ENCODE measurements at regions not wholly inside any gene's neighbourhood (a gene's known extent, or its start where the extent isn't known, plus 50 kb on each side); places are given as distances from the start of the nearest gene placed in this dataset.
"Not testable (repeated sequence)": the region's sequence is repeated elsewhere in the genome, so short reads cannot be mapped to it uniquely, and the experiment has no call there.

DNA sequence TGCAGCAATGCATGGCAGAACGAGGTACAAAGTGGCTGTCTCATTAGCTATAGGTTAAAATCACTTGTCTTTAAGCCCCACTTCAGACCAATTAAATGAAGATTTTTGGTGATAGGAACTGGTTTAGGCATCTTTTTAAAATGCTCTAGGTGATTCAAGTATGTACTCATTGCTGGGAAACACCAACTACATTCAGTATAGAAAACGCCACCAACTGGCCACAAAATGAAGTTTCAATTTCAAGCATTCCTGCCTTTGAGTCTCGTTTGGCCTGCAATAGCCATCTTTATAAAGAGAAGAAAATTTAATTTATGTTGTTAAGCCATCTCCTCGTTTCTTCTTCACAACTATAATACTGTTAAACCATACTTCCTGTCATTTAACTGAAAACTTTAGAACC is 587.9 kb downstream of the GBE1 start:
- DNase-seq: no peak

DNA sequence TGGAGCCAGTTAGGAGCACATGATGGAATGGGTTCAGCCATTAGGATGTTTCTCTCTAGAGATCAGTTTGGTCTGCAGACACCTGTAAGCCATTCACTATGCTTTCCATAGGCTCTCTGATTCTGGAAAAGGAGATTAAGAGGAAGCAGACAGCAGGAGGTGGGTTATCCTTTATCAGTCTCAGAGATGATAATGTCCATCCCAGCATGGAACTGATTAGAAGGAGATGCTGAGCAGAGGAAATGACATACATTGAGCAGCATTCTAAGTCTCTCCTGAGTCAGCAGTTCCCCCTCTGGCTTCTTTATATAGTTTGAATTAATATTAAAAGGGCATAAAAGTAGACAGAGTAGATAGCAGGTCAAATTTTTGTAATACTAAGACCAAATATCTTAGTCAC is 591.1 kb downstream of the GBE1 start:
- DNase-seq: no peak

DNA sequence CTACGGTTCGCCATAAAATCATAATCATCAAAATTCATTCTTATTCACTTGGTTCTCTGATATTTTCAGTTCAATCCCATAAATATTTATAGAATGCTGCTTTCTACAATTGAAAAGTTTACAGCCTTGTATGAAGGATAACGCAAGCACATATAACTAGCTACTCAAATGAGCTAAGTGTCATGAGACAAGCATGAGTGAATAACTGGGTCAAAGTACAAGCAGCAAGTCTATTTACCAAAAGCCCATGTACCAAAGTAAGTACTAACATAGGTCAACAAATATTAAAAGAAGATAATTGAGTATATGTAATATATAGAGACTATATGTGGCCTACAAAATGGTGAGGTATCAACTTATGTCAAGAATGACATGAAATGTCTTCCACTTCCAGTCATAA is 596.6 kb downstream of the GBE1 start:
- no peak for DNase-seq

DNA sequence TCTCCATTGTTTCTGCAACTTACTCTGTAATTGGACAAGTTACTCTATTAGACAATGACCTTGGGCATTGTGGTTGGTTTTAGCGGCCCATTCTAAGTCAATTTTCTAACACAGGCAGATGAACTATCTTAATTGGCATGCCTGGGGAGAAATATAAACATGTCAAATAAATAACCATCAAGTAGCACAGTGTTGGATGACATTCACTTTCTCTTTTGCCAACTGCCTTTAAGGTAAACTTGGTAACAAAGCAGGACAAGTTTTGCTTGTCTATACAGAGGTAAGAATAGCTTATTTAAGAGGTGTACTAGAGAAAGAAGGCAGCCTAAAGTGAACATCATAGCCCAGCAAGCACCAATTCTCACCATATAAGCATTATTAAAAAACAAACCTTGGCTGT is 599.6 kb downstream of the GBE1 start:
- no peak for DNase-seq

DNA sequence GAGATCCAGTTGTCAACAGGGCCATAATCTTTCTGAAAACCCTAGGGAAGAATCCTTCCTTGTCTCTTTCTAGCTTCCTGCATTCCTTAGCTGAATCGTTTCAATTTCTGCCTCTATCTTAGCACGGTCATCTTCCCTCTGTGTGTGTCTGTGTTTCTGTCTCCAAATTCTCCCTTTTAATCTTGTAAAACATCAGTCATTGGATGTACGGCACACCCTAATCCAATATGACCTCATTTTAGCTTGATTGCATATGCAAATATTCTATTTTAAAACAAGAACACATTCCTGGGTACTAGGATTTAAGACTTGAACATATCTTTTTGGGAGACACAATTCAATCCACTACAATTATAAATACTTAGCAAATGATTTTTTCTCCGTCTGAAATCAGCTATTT is 600.3 kb downstream of the GBE1 start:
- no peak for DNase-seq

DNA sequence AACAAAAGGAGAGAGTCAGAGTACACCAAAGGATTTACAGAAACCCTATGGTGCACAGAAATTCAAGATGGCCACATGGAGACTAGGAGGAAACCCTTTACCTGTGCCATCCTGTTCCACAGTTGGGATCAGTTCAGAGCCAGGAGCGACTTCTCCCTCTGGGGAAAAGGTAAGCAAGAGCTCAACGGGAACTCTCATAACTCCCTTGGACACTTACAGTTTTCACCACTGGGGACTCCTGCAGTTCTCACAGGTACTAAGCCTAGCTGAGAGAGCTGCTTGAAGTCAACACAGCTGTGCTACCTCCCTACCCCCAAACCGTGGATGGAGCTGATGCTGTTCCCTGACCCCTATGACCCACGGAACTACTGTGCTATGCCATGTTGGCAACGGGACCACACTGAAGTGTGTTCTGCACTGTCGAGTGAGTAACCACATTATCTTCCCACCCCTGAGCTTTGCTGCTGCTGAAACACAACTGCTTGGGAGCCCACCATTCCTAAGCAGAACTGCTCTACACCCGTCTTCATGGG is 606.8 kb downstream of the GBE1 start:
- no peak for DNase-seq

DNA sequence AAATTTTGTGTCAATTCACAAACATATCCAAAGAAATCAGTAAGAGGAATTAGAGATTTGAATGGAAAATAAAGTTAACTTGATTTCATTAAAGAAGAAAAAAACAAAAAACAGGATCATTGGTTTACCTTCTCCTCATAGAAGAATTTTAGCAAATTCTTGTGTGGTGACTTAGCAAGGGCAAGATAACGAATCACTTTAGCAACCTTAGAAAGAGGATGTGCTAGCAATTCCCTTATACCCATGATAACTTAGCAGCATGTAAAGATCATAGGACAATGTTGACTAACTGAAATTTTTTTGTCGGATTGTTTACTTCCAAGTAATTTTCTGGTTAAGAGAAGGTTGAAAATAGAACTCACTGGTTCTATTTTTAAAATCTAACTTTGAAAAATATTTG is 609.3 kb downstream of the GBE1 start:
- DNase-seq: no peak

DNA sequence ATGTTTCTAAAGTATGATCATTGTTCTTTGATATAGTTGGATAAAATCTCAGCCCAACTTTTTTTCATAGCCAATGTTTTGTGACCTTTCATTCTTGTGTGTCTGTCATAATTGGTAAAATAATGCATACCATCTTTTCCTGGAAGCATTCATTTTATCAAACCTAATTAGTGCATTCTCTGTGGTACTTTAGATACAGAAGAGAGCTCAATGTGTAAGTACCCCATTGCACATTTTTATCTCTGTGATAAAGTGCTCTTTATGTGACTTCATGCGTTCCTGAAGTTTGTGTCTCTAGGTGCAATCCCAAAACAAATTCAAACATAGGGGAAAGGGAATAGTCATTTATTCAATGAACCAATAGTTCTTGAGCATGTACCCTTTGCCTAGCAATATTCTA is 628.5 kb downstream of the GBE1 start:
- DNase-seq: no peak

DNA sequence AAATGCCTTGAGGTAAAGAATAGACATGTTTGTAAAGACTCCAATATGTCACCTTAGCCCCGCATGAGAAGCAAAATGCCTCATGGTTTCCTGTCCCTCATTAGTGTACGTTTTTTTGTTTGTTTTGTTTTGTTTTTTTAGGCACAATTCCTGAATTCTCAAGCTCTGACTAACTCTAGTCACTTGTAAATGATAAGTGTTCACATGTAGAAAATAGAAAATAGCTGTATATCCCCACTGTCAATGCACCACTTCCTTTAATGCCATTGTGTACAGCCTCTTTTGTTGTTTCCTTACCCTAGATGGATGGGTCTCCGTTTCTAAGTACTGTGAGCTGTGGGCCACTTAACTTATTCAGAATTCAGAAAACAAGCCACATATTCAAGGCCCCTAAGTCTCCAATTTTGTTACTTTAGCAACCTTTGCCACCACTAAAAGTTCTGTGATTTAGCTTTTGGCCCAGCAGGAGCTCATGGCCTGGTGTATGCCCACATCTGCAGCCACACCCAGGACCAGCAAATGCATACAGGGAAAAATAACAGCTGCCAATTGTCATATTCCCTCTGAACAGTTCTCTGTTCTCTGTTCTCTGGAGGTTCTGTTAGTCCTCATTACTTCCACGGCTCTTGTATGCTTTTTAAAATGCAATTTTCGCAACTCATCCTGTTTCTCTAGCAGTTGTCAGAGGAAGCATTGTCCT is 655.5 kb downstream of the GBE1 start:
- no peak for DNase-seq

DNA sequence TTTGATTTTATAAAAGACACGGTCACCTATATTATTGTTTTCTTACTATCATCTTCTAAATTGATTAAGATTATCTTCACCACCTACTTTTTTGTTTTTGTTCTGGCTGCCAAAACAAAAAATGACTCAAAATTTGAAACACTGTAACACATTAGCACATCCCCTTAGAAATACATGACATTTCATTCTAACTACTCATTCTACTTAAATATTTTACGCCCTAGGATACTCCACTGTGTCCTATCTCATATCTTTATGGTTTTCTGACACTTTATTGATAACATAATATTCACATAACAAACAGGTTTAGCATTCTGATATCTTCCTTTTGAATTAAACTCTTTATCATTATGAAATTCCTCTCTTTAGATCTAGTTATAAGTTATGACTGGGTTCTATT is 656.2 kb downstream of the GBE1 start:
- DNase-seq: no peak

DNA sequence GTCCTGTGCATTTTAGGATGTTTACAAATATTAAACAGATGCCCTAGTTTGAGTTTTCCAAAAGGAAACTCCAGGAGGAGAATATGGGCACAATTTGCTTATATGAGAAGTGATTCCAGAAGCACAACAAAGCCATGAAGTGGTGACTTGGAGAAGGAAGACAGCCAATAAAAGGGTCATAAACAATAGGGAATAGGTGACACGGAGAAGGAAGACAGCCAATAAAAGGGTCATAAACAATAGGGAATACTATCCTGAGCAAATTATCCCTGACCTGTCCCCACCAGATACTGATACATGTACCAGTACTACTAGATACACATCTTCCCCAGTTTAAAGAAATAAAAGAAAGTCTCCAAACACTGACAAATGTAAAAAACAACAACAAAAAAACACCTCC is 663.6 kb downstream of the GBE1 start:
- no peak for DNase-seq

DNA sequence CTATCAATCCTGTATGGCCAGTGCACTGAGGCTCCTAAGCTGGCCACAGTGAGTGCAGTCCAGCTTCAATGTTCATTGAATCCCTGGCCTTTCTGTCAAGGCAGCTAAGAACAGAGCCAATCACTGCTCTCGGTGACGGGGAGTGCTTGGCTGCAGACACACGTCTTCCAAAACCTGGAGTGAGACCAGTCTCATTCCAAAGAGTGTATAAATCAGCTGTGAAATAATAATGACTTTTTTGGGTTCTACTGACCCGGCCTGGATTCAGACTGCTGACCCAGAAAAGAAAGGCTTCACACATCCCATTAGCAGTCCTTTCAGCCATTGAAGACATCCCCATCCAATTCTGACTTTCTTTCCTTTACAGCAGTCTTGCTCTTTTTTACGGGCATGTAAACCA is 665.5 kb downstream of the GBE1 start:
- DNase-seq: no peak

DNA sequence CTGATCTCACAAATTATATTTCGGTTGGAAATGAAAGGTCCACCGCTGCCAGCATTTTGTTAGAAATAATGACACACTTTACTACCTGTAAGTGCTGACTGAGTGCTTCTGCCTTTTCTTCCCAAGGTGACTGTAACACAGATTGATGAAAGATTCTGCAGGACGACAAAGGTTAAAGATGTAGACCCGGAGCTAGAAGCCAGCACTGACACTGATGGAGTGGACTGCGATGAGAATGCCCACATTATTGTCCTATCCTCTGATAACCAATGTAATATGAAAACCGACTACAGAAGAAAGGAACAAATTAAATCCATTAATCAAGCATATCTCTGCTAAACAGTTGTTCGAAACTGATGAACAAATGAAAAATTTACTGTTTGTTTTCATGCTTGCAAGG is 666.5 kb downstream of the GBE1 start:
- DNase-seq: no peak

DNA sequence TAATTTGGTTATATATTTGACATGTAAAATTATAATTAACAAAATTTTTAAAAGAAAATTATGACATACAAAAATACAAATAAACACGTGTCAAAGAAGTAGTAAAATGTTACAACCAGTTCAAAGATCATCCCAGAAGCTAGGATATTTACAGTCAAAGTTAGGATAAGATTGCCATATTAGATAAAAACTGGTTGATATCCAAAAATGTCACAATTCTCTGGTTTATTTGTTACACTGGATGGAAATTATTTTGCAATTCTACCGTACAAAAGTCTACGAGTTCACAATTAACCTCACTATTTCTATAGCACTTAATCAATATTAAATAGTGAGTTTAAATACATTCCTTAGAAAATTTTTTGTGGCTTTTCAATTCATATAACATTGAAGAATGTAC is 673.8 kb downstream of the GBE1 start:
- no peak for DNase-seq

DNA sequence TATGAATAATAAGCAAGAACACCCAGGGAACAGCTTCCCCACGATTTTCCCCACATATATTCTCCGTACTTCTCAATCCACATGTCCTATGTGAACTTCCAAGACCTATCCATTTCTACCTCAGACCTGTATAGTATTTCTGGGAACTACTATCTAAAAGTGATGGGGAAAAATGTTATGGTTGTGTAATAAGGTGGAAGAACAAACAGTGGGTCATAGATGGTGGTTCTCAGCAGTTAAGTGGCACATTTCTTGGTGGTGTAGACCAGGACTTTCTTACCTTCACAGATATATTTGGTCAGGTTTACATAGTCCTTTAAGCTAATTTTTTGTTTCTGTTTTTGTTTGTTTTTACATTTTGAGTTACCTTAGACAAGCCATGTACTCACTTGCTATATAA is 675.1 kb downstream of the GBE1 start:
- DNase-seq: no peak

DNA sequence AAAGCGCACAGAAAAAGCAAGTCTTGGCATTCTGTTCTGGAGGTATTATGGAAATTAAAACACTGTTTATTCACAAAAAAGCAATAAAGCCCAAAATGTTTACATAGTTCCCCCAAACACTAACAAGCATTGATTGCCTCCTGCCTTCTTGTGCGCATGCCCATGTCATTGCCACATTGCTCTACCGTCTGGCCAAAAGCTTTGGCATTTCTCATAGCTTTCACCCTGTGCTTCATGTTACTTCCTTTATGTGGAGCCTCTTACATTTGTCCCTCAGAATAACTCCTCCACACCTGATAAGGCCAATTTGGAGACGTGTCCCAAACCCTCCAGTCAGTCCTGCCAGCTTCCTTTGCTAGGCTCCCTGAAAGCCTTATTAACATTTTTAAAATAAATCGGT is 680.8 kb downstream of the GBE1 start:
- DNase-seq: no peak

DNA sequence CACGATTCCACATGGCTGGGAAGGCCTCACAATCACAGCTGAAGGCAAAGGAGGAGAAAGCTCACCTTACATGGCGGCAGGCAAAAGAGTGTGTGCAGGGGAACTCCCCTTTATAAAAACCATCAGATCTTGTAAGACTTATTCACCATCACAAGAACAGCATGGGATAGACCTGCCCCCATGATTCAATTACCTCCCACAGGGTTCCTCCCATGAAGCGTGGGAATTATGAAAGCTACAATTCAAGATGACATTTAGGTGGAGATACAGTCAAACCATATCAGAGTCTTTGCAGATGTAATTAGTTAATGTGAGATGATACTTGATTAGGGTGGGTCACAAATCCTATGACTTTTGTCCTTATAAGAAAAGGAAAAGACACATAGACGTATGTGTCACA is 688.9 kb downstream of the GBE1 start:
- no peak for DNase-seq

DNA sequence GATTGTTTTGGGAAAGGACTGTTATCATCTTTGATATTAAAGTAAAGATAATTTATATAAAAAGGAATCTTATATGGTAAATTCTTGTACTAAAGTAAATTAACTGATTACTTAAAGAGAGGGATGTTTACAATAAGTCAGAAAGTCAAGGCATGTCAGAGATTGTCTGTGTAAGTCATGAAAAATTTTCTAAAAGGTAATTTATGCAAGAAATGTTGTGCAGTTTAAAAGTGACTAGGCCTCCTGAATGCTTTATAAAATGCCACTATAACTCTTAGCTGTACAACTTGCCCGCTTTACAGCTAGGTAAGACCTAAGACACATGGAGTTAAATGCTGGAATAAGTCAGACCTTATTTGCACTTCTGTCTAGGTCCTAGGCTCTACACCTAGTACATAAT is 692.9 kb downstream of the GBE1 start:
- DNase-seq: no peak

DNA sequence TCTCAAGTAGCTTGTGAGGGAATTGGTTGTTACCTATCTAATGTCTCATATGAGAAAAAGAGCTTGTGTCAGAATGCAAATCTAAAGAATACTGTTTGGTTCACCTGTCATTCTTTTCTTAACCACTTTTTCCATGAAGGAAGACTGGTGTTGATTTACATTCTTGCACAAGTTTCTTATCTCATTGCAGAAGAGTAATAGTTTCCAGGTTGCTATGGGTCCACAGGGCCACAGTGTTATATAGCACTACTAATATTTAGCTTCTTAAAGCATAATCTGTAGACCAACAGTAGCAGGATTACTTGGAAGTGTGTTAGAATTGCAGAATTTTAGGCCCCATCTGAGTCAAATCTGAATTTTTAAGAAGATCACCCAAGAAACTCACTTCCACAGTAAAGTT is 697.5 kb downstream of the GBE1 start:
- no peak for DNase-seq

DNA sequence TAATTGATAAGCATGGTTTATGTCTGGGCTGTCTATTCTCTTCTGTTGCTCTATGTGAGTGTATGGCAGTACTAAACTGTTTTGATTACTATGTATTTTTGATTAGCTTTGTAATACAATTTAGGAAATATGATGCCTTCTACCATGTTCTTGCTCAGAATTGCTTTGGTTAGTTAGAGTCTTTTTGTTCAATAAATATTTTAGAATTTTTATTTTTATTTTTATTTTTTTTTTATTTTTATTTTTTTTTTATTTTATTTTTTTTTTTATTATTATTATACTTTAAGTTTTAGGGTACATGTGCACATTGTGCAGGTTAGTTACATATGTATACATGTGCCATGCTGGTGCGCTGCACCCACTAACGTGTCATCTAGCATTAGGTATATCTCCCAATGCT is 710.3 kb downstream of the GBE1 start:
- DNase-seq: not testable (repeated sequence)

DNA sequence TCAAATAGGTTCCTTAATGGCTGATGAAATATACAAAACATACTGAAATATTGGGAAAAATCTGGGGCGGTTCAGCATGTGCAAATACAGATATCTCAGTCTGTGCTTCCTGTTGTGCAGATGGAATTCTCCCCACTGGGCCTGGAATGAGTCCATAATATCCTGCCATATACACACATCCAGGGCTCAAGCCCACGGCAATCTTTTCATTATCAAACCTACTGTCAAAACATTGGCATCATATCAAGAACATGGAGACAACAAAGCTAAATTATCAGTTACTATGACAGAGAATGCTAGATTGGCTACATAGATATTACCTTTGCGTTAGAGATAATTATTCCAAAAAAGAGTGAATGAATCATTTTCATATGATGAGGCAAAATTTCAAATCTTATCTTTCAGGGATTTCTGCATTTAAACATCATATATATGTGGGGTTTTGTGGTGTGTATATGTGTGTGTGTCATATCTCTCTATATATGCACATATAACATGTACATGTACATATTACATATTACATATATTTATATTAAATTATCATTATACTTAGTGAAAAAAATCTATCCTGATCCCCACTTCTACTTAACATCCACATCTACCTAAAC is 713.3 kb downstream of the GBE1 start:
- DNase-seq: no peak

DNA sequence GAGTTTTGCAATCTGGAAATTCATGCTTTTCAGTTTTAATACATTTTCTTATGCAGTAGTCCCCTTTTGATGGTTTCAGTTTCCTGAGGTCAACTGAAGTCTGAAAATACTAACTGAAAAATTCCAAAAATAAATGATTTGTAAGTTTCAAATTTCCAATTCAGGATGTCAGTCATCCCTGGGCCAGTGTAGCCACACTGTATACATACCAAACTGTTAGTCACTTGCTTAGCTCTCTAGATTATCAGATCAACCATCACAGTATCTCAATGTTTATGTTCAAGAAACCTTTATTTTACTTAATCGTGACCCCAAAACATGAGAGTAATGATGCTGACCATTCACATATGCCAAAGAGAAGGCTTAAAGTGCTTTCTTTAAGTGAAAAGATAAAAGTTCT is 715.5 kb downstream of the GBE1 start:
- DNase-seq: no peak

DNA sequence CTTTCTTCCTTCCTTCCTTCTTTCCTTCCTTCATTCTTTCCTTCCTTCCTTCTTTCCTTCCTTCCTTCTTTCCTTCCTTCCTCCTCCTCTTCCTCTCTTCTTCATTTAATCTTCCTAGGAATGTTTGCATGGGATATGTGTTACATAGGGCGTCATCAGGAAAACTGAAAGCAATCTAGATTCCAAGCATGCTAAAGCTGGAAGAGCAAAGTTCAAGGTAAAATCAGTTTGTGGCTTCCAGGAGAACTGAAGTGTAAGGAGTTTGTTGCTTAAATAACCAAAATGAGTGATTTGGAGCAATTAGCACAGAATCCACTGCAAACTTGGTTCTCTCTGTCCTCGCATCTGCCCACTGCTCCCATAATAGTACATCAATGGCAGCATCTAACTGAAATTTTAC is 716.2 kb downstream of the GBE1 start:
- DNase-seq: no peak

DNA sequence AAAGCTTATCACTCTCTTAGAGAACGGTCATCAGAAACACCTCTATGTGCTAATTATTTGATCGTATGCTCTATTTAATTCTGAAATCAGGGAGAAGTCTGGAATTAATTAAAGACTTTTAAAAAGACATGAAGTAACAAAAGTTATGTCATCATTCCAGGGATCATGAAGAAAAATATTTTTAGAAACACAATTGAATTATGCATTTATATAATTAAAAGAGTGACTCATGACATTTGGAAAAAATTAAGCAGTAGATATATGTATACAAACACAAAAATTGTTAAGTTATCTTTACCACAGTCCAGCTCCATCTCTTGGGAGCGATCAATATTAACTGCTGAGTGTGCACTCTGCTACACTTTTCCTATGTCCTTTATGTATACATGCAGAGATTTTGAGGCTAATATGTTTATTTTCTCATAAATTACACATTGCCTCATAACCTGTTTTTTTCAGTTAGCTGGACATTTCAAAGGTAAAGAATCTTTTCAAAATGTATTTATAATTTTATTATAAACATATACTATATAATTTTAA is 717.7 kb downstream of the GBE1 start:
- DNase-seq: no peak

DNA sequence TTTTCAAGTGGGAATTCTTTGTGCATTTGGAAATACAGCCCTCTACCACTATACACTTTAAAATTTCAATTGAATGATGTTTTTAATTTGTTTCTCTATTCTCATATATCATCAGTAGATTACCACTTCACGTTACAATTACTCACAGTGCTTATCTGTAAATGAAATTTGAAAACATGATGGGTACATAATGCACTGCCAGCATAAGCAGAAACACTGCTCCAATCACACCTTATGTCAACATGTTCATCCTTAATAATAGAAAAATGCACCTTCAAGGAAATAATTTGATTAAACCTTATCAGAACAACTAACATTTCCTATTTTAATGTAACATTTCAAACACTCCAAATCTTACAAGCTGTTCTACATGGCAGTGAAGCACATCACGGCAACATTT is 718.4 kb downstream of the GBE1 start:
- no peak for DNase-seq
